ENCODE measurements at regions not wholly inside any gene's neighbourhood (a gene's known extent, or its start where the extent isn't known, plus 50 kb on each side); places are given as distances from the start of the nearest gene placed in this dataset.

GRCh38 chr19:31539386-31539785 lies 190.2 kb upstream of the TSHZ3 start:
- H3K9me3 ChIP-seq (ENCODE audit: control insufficient read depth in 4 of 4, low read length in 3 of 4), result no peaks in the 10 kb centered on the region
- no peak for DNase-seq (ENCODE audit: low spot score)
- WGBS, result 72% methylated on average over 6 of the region's 6 CpGs
- H3K27ac ChIP-seq (ENCODE audit: low read depth in 1 of 2, low read length in 2 of 2), result no peak overlapping the region
- no peak overlapping the region for H3K9ac ChIP-seq (ENCODE audit: low read depth in 1 of 2, low read length in 2 of 2)
- H3K4me1 ChIP-seq (ENCODE audit: control insufficient read depth in 4 of 4, insufficient read depth in 4 of 4, low read length in 3 of 4), result no peaks in the 10 kb centered on the region
- H3K36me3 ChIP-seq (ENCODE audit: control insufficient read depth in 4 of 4, insufficient read depth in 3 of 4, low read depth in 1 of 4, low read length in 3 of 4), result no peaks in the 10 kb centered on the region
- TF ChIP-seq HNF4G (IDR thresholded peaks at IDR 0.05) (no peak), RAD21 (IDR thresholded peaks at IDR 0.05) (no peak), FOXA1 (IDR thresholded peaks at IDR 0.05) (no peak), CTCF (IDR thresholded peaks at IDR 0.05; ENCODE audit: low read depth, low read length, missing input control) (no peak), MAX (IDR thresholded peaks at IDR 0.05) (no peak), SP1 (IDR thresholded peaks at IDR 0.05) (no peak), HNF4A (conservative IDR thresholded peaks at IDR 0.05) (no peak), JUND (IDR thresholded peaks at IDR 0.05) (no peak), REST (IDR thresholded peaks at IDR 0.05) (no peak), NR2F2 (IDR thresholded peaks at IDR 0.05) (no peak), ZBTB33 (IDR thresholded peaks at IDR 0.05) (no peak), TAF1 (conservative IDR thresholded peaks at IDR 0.05) (no peak), ATF3 (IDR thresholded peaks at IDR 0.05) (no peak), EGR1 (IDR thresholded peaks at IDR 0.05; ENCODE audit: low read depth in 2 of 2) (no peak), YY1 (IDR thresholded peaks at IDR 0.05) (no peak), RXRA (IDR thresholded peaks at IDR 0.05) (no peak), FOXA2 (IDR thresholded peaks at IDR 0.05) (no peak), GABPA (IDR thresholded peaks at IDR 0.05 in 1 of 2, conservative IDR thresholded peaks at IDR 0.05 in 1 of 2) (no peak)
- peaks cover 0 to 2% (median 0%) of the 10 kb centered on the region in 4 donors for H3K27me3 ChIP-seq (ENCODE audit: control insufficient read depth in 4 of 4, insufficient read depth in 4 of 4, low read length in 3 of 4)
- no peak overlapping the region for H3K4me3 ChIP-seq (ENCODE audit: low read depth in 1 of 3, low read length in 3 of 3)
